NCI-H2196 (cell line): ENCODE measurements at regions not wholly inside any gene's neighbourhood (a gene's known extent, or its start where the extent isn't known, plus 50 kb on each side); places are given as distances from the start of the nearest gene placed in this dataset.
"Not testable (repeated sequence)": the region's sequence is repeated elsewhere in the genome, so short reads cannot be mapped to it uniquely, and the experiment has no call there.

ENCODE experiments used
- DNase-seq: peaks from one replicate; lab custom pipeline; 2025; ENCODE audit not compliant: unreplicated experiment; lab: John Stamatoyannopoulos, UW

GRCh38 chr5:148880197-148880596 lies 53.8 kb downstream of the ADRB2 start:
- DNase-seq: no peak

DNA sequence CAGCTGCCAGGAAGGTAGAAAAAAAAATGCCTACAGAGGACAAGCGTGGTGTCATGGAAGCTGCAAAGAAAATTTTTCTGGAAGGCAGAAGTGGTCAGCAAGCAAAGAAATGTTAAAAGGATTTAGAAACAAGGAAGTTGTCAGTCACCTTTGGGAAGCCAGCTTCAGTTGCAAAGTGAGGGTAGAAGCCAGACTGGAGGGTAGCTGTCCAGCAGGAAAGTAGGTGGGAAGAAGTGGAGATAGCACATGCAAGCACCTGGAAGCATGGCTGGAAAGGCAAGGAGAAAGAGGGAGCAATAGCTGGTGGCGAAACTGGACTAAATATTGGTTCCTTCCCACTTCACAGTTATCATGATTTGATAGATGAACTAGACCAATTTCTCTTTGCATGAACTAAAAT lies 54.3 kb downstream of the ADRB2 start:
- DNase-seq: no peak

DNA sequence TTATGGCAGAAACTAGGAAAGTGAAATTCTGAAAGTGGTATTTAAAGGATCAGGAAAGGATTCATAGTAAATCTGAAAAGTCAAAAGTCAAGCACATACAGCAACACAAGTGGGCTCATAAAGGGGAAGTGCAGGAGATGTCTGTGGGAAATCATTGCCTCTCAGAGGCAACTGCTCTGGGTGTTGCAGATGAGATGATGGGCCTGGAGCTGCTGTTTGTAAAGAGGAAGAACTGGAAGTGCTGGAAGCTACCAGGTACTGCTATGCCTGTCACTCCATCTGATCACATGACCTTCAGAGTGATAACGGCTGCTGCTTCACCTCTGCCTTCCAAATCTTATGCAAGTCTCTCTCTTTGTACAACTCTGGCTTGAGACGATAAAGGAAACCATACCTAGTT lies 55.9 kb downstream of the ADRB2 start:
- no peak for DNase-seq

GRCh38 chr5:148884339-148885020 lies 58.1 kb downstream of the ADRB2 start:
- DNase-seq: no peak

DNA sequence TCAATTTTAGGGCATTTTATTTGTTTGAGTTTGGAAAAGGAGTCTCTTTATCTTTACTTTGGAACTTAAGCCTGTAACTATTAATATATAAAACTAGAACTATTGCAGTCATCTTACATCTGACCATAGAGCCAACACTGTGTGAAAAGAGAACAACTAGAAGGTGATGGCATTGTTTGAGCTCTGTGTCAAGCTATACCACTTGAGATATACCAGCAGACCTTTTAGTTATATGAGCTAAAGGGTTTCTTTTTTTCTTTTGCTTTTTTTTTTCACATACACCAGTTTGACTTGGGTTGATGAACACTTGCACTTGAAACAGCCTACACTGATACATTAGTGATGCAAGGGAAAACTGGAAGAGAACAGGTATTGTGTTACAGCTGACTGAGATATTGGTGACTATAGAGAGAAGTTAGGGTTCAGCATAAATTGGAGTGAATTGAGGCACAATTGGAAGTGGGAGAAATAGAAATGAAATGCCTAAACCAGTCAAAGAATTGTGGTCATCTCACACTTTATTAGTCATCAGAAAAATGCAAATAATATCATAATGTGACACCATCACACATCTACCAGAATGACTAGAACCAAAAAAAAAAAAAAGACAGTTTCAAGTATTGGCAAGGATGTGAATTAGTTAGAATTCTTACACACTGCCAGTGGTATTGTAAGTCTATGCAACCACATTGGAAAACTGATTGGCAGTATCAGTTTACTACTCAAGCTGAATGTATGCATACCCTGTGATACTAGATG lies 60.9 kb downstream of the ADRB2 start:
- no peak for DNase-seq

GRCh38 chr5:148889936-148890335 lies 63.5 kb downstream of the ADRB2 start:
- not testable (repeated sequence) for DNase-seq

DNA sequence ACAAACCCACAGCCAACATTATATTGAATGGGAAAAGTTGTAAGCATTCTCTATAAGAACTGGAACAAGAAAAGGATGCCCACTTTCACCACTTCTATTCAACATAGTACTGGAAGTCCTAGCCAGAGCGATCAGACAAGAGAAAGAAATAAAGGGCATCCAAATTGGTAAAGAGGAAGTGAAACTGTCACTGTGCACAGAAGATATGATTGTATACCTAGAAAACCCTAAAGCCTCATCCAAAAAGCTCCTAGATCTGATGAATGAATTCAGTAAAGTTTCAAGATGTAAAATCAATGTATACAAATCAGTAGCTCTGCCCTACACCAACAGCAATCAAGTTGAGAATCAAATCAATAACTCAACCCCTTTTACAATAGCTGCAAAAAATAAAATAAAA lies 69.0 kb downstream of the ADRB2 start:
- not testable (repeated sequence) for DNase-seq

DNA sequence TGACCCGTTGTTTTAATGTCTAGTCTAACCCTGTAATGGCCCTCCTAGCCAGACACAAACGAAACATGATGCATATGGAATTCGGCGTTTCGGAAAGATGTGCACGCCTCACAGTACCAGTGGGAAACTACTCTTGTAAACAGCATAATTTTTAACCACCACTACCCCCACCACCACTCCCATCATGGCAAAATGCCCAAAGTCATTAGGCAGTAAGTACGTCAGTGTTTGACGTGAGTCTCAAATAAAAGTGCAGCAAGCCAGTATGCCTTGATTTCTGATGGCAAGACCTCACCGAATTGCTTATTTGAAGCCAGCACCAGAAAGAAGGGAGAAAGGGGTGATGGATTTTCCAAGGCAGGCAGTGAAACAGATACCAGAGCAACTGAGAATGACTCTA lies 71.4 kb downstream of the ADRB2 start:
- DNase-seq: no peak

- no peak for DNase-seq
Measured at GRCh38 chr5:148898413-148899075, 72.1 kb downstream of the ADRB2 start.

DNA sequence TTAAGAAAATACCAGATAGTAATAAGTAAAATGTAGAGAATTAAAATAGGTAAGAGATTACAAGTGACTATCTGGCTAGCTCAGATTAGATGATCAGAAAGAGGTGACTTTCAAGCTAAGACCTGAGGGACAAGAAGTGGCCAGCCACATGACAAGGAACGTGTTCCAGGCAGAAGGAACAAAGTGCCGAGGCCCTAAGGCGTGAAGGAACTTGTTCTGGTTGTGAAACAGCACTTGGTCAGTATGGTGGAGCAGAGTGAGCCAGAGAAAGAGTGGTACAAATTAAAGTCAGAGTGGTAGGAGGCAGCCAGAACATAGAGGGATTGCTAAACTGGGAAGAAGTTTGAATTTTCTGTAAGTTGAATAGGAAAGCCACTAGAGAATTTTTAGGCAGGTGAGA lies 73.6 kb downstream of the ADRB2 start:
- DNase-seq: no peak

DNA sequence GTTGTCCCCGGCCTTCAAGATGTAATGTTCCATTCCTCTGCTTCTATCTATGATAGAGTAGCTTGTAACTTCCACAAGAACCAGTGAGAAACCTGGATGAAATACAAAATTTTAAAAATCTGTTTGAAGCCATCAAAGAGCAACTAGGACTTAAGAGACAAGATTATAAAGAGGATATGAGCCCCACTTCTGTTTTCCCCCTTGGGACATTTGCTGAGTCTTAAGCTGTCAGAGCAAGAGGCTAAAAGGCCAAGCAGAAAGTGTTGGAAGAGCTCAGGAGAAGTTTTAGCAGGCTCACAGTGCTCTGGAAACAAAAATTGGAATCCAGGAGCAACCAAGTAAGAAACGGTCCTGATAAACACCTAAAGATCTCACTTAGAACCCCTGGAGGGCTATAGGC lies 76.1 kb downstream of the ADRB2 start:
- no peak for DNase-seq

DNA sequence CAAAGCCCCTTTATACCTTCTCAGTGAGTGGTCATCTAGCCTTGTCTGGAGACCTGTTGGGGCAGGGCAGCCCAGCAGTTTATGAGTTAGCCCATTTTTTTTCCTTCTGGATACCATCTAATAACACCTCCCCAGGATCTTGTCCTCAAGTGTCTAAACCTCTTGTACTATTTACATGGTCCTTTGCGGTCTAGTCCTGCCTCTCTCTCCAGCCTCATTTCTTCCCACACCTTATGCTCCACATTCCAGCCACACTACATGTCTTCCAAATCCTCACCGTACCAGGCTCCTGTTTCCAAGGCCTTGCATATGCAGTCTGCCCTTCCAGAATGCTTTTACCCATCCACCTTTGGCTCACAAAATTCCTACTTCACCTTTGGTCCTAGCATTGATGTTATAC lies 77.2 kb downstream of the ADRB2 start:
- DNase-seq: no peak

DNA sequence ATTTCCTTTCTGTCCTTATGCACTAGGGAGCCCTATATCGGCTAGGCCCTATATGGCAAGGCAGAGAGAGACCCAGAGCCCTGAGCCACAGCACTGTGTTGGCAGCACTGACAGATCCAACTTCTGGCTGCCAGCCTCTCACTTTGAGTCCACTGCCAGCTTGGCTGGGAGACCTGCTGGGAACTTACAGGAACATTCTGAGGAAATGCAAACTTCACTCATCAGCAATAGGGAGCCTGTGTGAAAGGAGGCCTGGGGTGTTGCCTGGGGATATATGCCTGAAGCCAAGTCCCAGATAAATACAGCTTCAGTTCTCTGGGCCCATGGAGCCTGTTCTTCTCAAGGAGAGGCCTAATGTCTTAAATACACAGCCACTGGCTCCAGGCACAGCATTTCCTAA lies 78.0 kb downstream of the ADRB2 start:
- DNase-seq: no peak

DNA sequence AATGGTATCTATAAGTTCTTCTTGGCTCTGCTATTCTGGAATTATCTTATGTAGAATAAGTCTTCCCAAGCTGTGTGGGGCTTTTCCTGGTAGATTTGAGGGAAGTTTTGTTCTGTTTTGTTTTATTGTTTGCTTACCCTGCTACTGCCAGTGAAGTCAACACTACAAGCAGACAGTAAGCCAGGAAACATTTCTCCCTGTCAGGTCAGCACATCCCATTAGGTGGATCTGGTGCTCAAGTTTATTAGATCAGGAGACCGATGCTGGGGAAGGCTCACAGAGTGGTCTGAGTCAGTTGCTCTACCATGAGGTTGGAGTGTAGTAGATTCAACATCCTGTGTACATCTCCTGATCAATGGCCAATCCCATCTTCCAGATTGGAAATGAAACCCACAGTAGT lies 79.1 kb downstream of the ADRB2 start:
- DNase-seq: no peak

- no peak for DNase-seq
Measured at GRCh38 chr5:148906968-148907367, 80.6 kb downstream of the ADRB2 start.

- no peak for DNase-seq
Measured at GRCh38 chr5:148909040-148909439, 82.6 kb downstream of the ADRB2 start.

DNA sequence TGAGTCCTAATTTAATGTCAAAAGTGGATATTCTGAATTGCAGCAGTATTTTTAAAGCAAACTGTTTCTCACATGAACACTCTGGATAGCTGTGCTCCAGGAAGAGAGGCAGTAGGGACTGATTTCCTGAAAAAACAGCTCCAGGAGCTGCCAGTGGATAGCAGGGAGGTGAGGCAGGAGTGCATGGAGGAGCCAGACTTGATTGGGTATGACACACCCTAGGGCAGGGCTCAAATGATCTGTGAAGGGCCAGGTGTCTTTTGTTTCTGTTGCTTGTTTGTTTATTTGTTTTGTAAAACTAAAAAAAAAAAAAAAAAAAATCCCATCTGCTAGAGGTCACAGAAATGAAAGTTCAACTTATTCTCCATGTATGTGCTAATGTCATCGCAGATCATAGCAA lies 83.4 kb downstream of the ADRB2 start:
- no peak for DNase-seq

DNA sequence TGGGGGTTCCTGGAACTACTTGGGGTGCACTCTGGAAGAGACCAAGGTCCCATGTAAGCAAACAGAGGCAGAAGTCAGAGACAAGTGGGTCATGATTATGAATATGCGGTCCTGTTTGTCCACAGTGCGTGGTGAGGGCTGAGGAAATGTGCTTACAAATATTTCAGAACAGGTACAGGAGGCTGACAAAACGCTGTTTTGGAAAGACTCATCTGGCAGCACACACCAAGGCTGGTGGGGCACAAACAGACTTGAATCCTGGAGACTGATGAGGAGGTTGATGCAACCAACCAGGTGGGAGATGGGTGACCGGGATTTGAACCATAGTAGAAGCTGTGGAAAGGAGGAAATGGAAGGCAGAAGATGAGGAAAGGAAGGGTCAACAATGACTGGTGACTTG lies 83.8 kb downstream of the ADRB2 start:
- DNase-seq: no peak

DNA sequence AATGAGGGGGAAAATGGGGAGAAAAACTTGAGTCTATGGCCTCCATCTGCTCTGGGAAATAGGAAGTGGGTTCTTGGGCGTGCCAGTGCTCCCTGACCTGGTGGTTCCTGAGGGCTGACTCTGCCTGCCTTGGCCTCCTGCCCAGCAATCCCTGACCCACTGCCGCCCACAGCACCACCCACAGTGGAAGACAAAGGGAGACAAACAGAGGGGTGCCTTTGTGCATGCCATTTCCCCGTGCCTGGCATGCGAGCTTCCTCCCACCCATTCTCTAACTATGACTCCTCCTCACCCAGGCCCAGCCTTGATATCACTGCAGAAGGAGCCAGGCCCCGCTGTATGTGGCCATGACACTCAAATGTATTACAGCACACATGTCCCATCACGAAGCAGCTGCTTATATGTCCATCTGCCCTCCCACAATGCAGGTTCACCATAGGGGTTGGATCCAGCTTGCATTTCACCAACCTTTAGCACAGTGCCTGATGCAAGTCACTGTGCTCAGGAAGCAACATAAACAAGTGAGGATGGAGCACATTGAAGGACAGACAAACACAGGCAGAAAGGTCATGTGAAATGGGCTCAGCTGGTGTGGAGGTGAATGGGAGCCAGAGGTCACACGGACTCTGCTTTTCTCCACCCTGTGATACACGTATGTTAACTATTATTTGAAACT lies 84.4 kb downstream of the ADRB2 start:
- no peak for DNase-seq

- DNase-seq: no peak
Measured at GRCh38 chr5:148911386-148911785, 85.0 kb downstream of the ADRB2 start.

- no peak for DNase-seq
Measured at GRCh38 chr5:148912146-148912545, 85.7 kb downstream of the ADRB2 start.
